Mesendoderm (in vitro differentiated cells): ENCODE measurements at regions not wholly inside any gene's neighbourhood (a gene's known extent, or its start where the extent isn't known, plus 50 kb on each side); places are given as distances from the start of the nearest gene placed in this dataset.

Experiments
- DNase-seq: peaks from one replicate; pipeline ENCODE4 v3.0.0; 2013
- H2AK5ac ChIP-seq: 2 replicates; pipeline ENCODE4 v1.6.1; 2013; ENCODE audit warnings: low read length, inconsistent platforms
- H2BK120ac ChIP-seq: 2 replicates; pipeline ENCODE4 v1.6.1; 2013; ENCODE audit warnings: low read depth, mild to moderate bottlenecking, low read length, moderate library complexity, mixed read lengths
- H2BK15ac ChIP-seq: replicated peaks from 2 replicates; pipeline ENCODE4 v1.6.1; 2013; ENCODE audit warnings: low read depth, mild to moderate bottlenecking, moderate library complexity
- H2BK5ac ChIP-seq: 2 replicates; pipeline ENCODE4 v1.6.1; 2013; ENCODE audit warnings: low read length, inconsistent platforms
- H3K18ac ChIP-seq: 2 replicates; pipeline ENCODE4 v1.6.1; 2013; ENCODE audit warnings: mild to moderate bottlenecking, low read length, mixed read lengths
- H3K23ac ChIP-seq: one replicate; pipeline ENCODE4 v1.6.1; 2013; ENCODE audit warnings: low read length
- H3K27ac ChIP-seq: 2 replicates; pipeline ENCODE4 v1.5.1; 2013; ENCODE audit warnings: low read depth, mild to moderate bottlenecking, inconsistent platforms, low read length, moderate library complexity
- H3K27me3 ChIP-seq: 2 replicates; pipeline ENCODE4 v1.6.1; 2013; ENCODE audit warnings: low read length, control low read depth, mild to moderate bottlenecking, inconsistent platforms; ENCODE audit not compliant: insufficient read depth, poor library complexity
- H3K36me3 ChIP-seq: 2 replicates; pipeline ENCODE4 v1.6.1; 2013; ENCODE audit warnings: low read length, inconsistent platforms; ENCODE audit not compliant: control insufficient read depth, insufficient read depth
- H3K4ac ChIP-seq: one replicate; pipeline ENCODE4 v1.6.1; 2013; ENCODE audit warnings: low read depth, mild to moderate bottlenecking, low read length, moderate library complexity
- H3K4me1 ChIP-seq: 2 replicates; pipeline ENCODE4 v1.6.1; 2013; ENCODE audit warnings: low read depth, low read length, inconsistent platforms; ENCODE audit not compliant: control insufficient read depth
- H3K4me2 ChIP-seq: 2 replicates; pipeline ENCODE4 v1.6.1; 2013; ENCODE audit warnings: low read length
- H3K4me3 ChIP-seq: 2 replicates; pipeline ENCODE4 v1.5.1; 2013; ENCODE audit warnings: mild to moderate bottlenecking, low read length
- H3K56ac ChIP-seq: one replicate; pipeline ENCODE4 v1.6.1; 2013; ENCODE audit warnings: low read length
- H3K79me1 ChIP-seq: 2 replicates; pipeline ENCODE4 v1.6.1; 2013; ENCODE audit warnings: low read length, inconsistent platforms
- H3K79me2 ChIP-seq: 2 replicates; pipeline ENCODE4 v1.6.1; 2013; ENCODE audit warnings: mild to moderate bottlenecking, low read length; ENCODE audit not compliant: control insufficient read depth, insufficient read depth
- H3K9ac ChIP-seq: 2 replicates; pipeline ENCODE4 v1.6.1; 2013; ENCODE audit warnings: low read length, inconsistent platforms
- H4K5ac ChIP-seq: one replicate; pipeline ENCODE4 v1.6.1; 2013; ENCODE audit warnings: low read length
- H4K8ac ChIP-seq: one replicate; pipeline ENCODE4 v1.6.1; 2013; ENCODE audit warnings: low read depth, mild to moderate bottlenecking, control low read depth, low read length, moderate library complexity
- WGBS: extraction: QIAGEN DNeasy Blood & Tissue Kit; methylation state at CpG from one replicate; pipeline ENCODE4 v1.1.7; 2013; ENCODE audit warnings: low lambda C conversion rate, missing lambda C conversion rate; ENCODE audit not compliant: insufficient coverage; ENCODE audit errors: extremely low coverage; 5-methylcytosine and 5-hydroxymethylcytosine counted together

GRCh38 chr3:191518861-191519260 lies 57.9 kb downstream of the PYDC2 start:
- Histone ChIP-seq H3K4ac (no peak overlapping the region), H3K79me2 (no peaks in the 10 kb centered on the region), H2BK120ac (no peak overlapping the region), H3K36me3 (no peaks in the 10 kb centered on the region), H3K79me1 (no peaks in the 10 kb centered on the region), H4K8ac (no peak overlapping the region), H3K56ac (no peak overlapping the region), H2BK15ac (no peak overlapping the region), H3K9ac (no peak overlapping the region), H2BK5ac (no peak overlapping the region), H3K18ac (no peak overlapping the region), H3K23ac (no peak overlapping the region), H3K4me1 (no peaks in the 10 kb centered on the region), H3K4me2 (no peak overlapping the region), H3K27me3 (no peaks in the 10 kb centered on the region), H3K4me3 (no peak overlapping the region), H3K27ac (no peak overlapping the region), H4K5ac (no peak overlapping the region), H2AK5ac (no peak overlapping the region)
- no CpG with 5 or more reads among the region's 7 CpGs for WGBS
- DNase-seq, result no peak

GRCh38 chr3:191521055-191521454 lies 60.1 kb downstream of the PYDC2 start:
- no peaks in the 10 kb centered on the region for H3K4me1 ChIP-seq
- no peak overlapping the region for H3K4ac ChIP-seq
- no peak overlapping the region for H3K4me2 ChIP-seq
- no peaks in the 10 kb centered on the region for H3K79me1 ChIP-seq
- no CpG with 5 or more reads among the region's 3 CpGs for WGBS
- H2BK5ac ChIP-seq, result no peak overlapping the region
- no peak overlapping the region for H3K23ac ChIP-seq
- H2BK15ac ChIP-seq, result no peak overlapping the region
- no peaks in the 10 kb centered on the region for H3K27me3 ChIP-seq
- H3K4me3 ChIP-seq, result no peak overlapping the region
- no peak for DNase-seq
- H2AK5ac ChIP-seq, result no peak overlapping the region
- H4K8ac ChIP-seq, result no peak overlapping the region
- H4K5ac ChIP-seq, result no peak overlapping the region
- H3K36me3 ChIP-seq, result no peaks in the 10 kb centered on the region
- H3K27ac ChIP-seq, result no peak overlapping the region
- H3K18ac ChIP-seq, result no peak overlapping the region
- H3K56ac ChIP-seq, result no peak overlapping the region
- no peak overlapping the region for H2BK120ac ChIP-seq
- no peaks in the 10 kb centered on the region for H3K79me2 ChIP-seq
- H3K9ac ChIP-seq, result no peak overlapping the region

DNA sequence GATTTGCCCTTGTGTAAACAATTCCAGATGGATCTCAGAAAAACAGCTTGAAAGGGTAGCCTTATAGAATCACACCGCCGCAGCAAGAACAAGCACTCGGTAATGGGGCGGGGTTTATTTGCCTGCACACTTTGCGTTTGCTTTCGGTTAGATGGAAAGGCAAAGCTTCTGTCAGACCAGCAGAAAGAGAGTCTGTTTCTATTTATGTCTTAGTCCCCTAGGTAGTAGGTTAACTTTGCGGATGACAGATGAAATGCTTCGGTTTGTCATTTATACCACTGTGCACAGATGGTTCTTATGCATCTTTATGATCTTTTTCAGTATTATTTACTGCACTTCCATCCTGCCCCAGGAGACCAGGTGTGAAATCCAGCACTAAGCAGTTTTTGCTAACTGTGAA lies 62.2 kb downstream of the PYDC2 start:
- no peak overlapping the region for H4K5ac ChIP-seq
- no peak overlapping the region for H2AK5ac ChIP-seq
- no peak for DNase-seq
- no peak overlapping the region for H3K9ac ChIP-seq
- no peaks in the 10 kb centered on the region for H3K79me2 ChIP-seq
- no peak overlapping the region for H3K18ac ChIP-seq
- no peak overlapping the region for H3K56ac ChIP-seq
- H3K36me3 ChIP-seq, result no peaks in the 10 kb centered on the region
- WGBS, result no CpG with 5 or more reads among the region's 8 CpGs
- no peaks in the 10 kb centered on the region for H3K4me1 ChIP-seq
- no peak overlapping the region for H3K4me3 ChIP-seq
- H3K23ac ChIP-seq, result no peak overlapping the region
- H3K27me3 ChIP-seq, result no peaks in the 10 kb centered on the region
- H3K4me2 ChIP-seq, result no peak overlapping the region
- H3K4ac ChIP-seq, result no peak overlapping the region
- H2BK5ac ChIP-seq, result no peak overlapping the region
- no peak overlapping the region for H4K8ac ChIP-seq
- H3K79me1 ChIP-seq, result no peaks in the 10 kb centered on the region
- H2BK15ac ChIP-seq, result no peak overlapping the region
- no peak overlapping the region for H2BK120ac ChIP-seq
- H3K27ac ChIP-seq, result no peak overlapping the region

- no peak overlapping the region for H2BK5ac ChIP-seq
- H3K4me2 ChIP-seq, result no peak overlapping the region
- H3K36me3 ChIP-seq, result no peaks in the 10 kb centered on the region
- H3K4me3 ChIP-seq, result no peak overlapping the region
- no peak overlapping the region for H2AK5ac ChIP-seq
- no peak overlapping the region for H3K56ac ChIP-seq
- no peak overlapping the region for H4K8ac ChIP-seq
- H3K79me1 ChIP-seq, result no peaks in the 10 kb centered on the region
- H3K4me1 ChIP-seq, result no peaks in the 10 kb centered on the region
- no peak overlapping the region for H3K9ac ChIP-seq
- H2BK120ac ChIP-seq, result no peak overlapping the region
- no peak overlapping the region for H2BK15ac ChIP-seq
- H3K23ac ChIP-seq, result no peak overlapping the region
- H3K27me3 ChIP-seq, result no peaks in the 10 kb centered on the region
- no peak overlapping the region for H3K4ac ChIP-seq
- no CpG with 5 or more reads among the region's 1 CpG for WGBS
- H4K5ac ChIP-seq, result no peak overlapping the region
- H3K27ac ChIP-seq, result no peak overlapping the region
- no peak overlapping the region for H3K18ac ChIP-seq
- DNase-seq, result no peak
- H3K79me2 ChIP-seq, result no peaks in the 10 kb centered on the region
Observed at GRCh38 chr3:191528589-191528988, 67.6 kb downstream of the PYDC2 start.

GRCh38 chr3:191529992-191530391 lies 69.0 kb downstream of the PYDC2 start:
- Histone ChIP-seq H3K56ac (no peak overlapping the region), H3K4me1 (no peaks in the 10 kb centered on the region), H4K5ac (no peak overlapping the region), H3K79me1 (no peaks in the 10 kb centered on the region), H3K4ac (no peak overlapping the region), H3K18ac (no peak overlapping the region), H2BK15ac (no peak overlapping the region), H3K36me3 (no peaks in the 10 kb centered on the region), H3K79me2 (no peaks in the 10 kb centered on the region), H4K8ac (no peak overlapping the region), H3K23ac (no peak overlapping the region), H3K4me3 (no peak overlapping the region), H3K9ac (no peak overlapping the region), H3K27me3 (no peaks in the 10 kb centered on the region), H2BK120ac (no peak overlapping the region), H2AK5ac (no peak overlapping the region), H2BK5ac (no peak overlapping the region), H3K27ac (no peak overlapping the region), H3K4me2 (no peak overlapping the region)
- WGBS, result no CpG with 5 or more reads among the region's 5 CpGs
- no peak for DNase-seq

DNA sequence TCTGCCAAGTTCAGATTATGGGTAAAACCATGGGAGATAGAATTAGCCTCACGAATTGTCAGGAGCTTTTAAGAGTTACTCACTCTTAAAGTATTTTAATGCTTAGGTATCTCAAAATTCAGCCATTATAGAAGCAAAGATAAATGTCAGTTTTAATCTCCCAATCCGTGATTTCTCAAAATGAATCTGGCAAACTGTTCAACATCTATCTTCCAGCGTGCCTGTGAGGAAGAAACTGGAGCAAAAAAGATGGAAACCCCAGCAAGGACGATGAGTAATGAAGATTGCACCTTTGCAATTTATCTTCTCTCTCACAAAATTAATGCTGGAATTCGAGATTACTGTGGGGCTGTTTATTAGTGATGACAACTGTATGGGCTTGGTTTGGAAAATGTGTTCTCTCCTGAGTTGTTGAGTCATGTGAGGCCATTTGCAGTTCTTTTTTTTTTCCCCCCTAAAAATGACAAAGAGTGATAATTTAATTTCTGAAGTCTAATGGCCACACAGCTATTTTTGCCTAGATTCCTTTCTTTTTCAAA lies 70.5 kb downstream of the PYDC2 start:
- no peaks in the 10 kb centered on the region for H3K4me1 ChIP-seq
- H3K27ac ChIP-seq, result no peak overlapping the region
- H3K4me2 ChIP-seq, result no peak overlapping the region
- H3K79me2 ChIP-seq, result no peaks in the 10 kb centered on the region
- H4K8ac ChIP-seq, result no peak overlapping the region
- no peaks in the 10 kb centered on the region for H3K27me3 ChIP-seq
- no peak for DNase-seq
- H3K18ac ChIP-seq, result no peak overlapping the region
- no peak overlapping the region for H2BK120ac ChIP-seq
- no peak overlapping the region for H2BK15ac ChIP-seq
- no peak overlapping the region for H3K4me3 ChIP-seq
- no peak overlapping the region for H3K4ac ChIP-seq
- no peaks in the 10 kb centered on the region for H3K36me3 ChIP-seq
- no peaks in the 10 kb centered on the region for H3K79me1 ChIP-seq
- WGBS, result no CpG with 5 or more reads among the region's 5 CpGs
- no peak overlapping the region for H3K56ac ChIP-seq
- no peak overlapping the region for H3K23ac ChIP-seq
- no peak overlapping the region for H3K9ac ChIP-seq
- H2BK5ac ChIP-seq, result no peak overlapping the region
- H2AK5ac ChIP-seq, result no peak overlapping the region
- no peak overlapping the region for H4K5ac ChIP-seq
